A549 (cell line): ENCODE measurements at regions not wholly inside any gene's neighbourhood (a gene's known extent, or its start where the extent isn't known, plus 50 kb on each side); places are given as distances from the start of the nearest gene placed in this dataset.

ENCODE experiments used
- ATAC-seq, 2 experiments: fragments of 200-7000 bp in 1 of 2; fragments of >200 bp in 1 of 2; cut with Nextera tagmentation in 1 of 2; cut with Tn5 transposase in 1 of 2; 3 replicates each; pipeline versions ENCODE4 v1.8.0 to v1.9.1; 2018 to 2020; ENCODE audit warnings: mild to moderate bottlenecking in 1 of 2, moderate library complexity in 1 of 2
- CTCF ChIA-PET: fragments of 300-600 bp; sonication (Branson Sonifier 250); formaldehyde crosslinking; extraction: SDS; loops from one replicate; lab custom pipeline; 2021; ENCODE audit warnings: antibody characterized with exemption, inconsistent platforms; lab: Yijun Ruan, JAX
- POLR2A ChIA-PET: fragments of 350-600 bp; formaldehyde crosslinking; extraction: SDS; loops from one replicate; lab custom pipeline; 2021; ENCODE audit warnings: antibody characterized with exemption, inconsistent platforms; lab: Yijun Ruan, JAX
- DNase-seq, 2 experiments: peaks; one replicate each; pipeline versions ENCODE4 v3.0.0 to v3.0.0-alpha.2; 2011 to 2016; ENCODE audit warnings: low read depth in 1 of 2, low spot score in 1 of 2
- FAIRE-seq: peaks from 2 replicates; lab custom pipeline; 2011; peaks lifted over from hg19 to GRCh38; lab: Jason Lieb, UNC
- H3K27ac ChIP-seq, 2 experiments: fragments of >200 bp; sonication (Bioruptor Twin); formaldehyde crosslinking; 3 replicates each; pipeline ENCODE4 v1.5.1; 2016 to 2017
- H3K4me1 ChIP-seq: fragments of >200 bp; sonication (Bioruptor Twin); formaldehyde crosslinking; 3 replicates; pipeline ENCODE4 v1.6.1; 2016
- H3K4me2 ChIP-seq: fragments of >200 bp; sonication (Bioruptor Twin); formaldehyde crosslinking; 3 replicates; pipeline ENCODE4 v1.6.1; 2016
- H3K4me3 ChIP-seq: fragments of >200 bp; sonication (Bioruptor Twin); formaldehyde crosslinking; 3 replicates; pipeline ENCODE4 v1.5.1; 2016
- H3K9me3 ChIP-seq: fragments of >200 bp; sonication (Bioruptor Twin); formaldehyde crosslinking; 3 replicates; pipeline ENCODE4 v1.6.1; 2016
- BCL3 ChIP-seq: fragments of >200 bp; sonication (Bioruptor Twin); formaldehyde crosslinking; IDR thresholded peaks from 3 replicates; pipeline ENCODE4 v1.6.1; 2016
- CBX2 ChIP-seq: fragments of 200-600 bp; sonication (generic); IDR thresholded peaks from 2 replicates; pipeline ENCODE4 v1.6.1; 2016; ENCODE audit warnings: low read depth, mild to moderate bottlenecking, borderline replicate concordance
- CBX8 ChIP-seq: fragments of 200-600 bp; sonication (generic); IDR thresholded peaks from 2 replicates; pipeline ENCODE4 v1.6.1; 2016
- CEBPB ChIP-seq, 2 experiments: fragments of >200 bp in 1 of 2; sonication (Bioruptor Twin) in 1 of 2; formaldehyde crosslinking in 1 of 2; IDR thresholded peaks; 2 replicates each; pipeline ENCODE4 v1.6.1; 2012 to 2016
- E2F6 ChIP-seq: IDR thresholded peaks from 2 replicates; pipeline ENCODE4 v1.6.1; 2012; ENCODE audit warnings: low read depth, borderline replicate concordance
- FOSB ChIP-seq: fragments of 250-450 bp; sonication (Bioruptor Pico); IDR thresholded peaks from 2 replicates; pipeline ENCODE4 v1.5.0; 2020; ENCODE audit warnings: mild to moderate bottlenecking, moderate library complexity
- HES2 ChIP-seq: fragments of >200 bp; sonication (Bioruptor Twin); formaldehyde crosslinking; IDR thresholded peaks from 2 replicates; pipeline ENCODE4 v1.6.1; 2016
- HOXA7 ChIP-seq: fragments of 250-450 bp; sonication (Bioruptor Pico); IDR thresholded peaks from 2 replicates; pipeline ENCODE4 v1.5.0; 2020; ENCODE audit warnings: mild to moderate bottlenecking, moderate library complexity
- HOXB13 ChIP-seq: fragments of 250-450 bp; sonication (Bioruptor Pico); IDR thresholded peaks from 2 replicates; pipeline ENCODE4 v1.5.0; 2020; ENCODE audit warnings: low read depth, mild to moderate bottlenecking, moderate library complexity
- JUN ChIP-seq, 2 experiments: fragments of >200 bp; sonication (Bioruptor Twin); formaldehyde crosslinking; IDR thresholded peaks; 2 replicates in 1 of 2; 3 replicates in 1 of 2; pipeline ENCODE4 v1.6.1; 2016 to 2017
- JUNB ChIP-seq: fragments of >200 bp; sonication (Bioruptor Twin); formaldehyde crosslinking; IDR thresholded peaks from 2 replicates; pipeline ENCODE4 v1.6.1; 2016
- RCOR1 ChIP-seq: fragments of 150-350 bp; IDR thresholded peaks from 2 replicates; pipeline ENCODE4 v1.6.1; 2014; ENCODE audit warnings: antibody characterized with exemption, low read length, low read depth
- RNF2 ChIP-seq: fragments of 200-600 bp; sonication (generic); IDR thresholded peaks from 2 replicates; pipeline ENCODE4 v1.6.1; 2016; ENCODE audit warnings: low read depth, mild to moderate bottlenecking, antibody characterized with exemption, moderate library complexity, borderline replicate concordance
- SMC3 ChIP-seq: fragments of >200 bp; sonication (Bioruptor Twin); formaldehyde crosslinking; IDR thresholded peaks from 3 replicates; pipeline ENCODE4 v1.6.1; 2018; ENCODE audit warnings: inconsistent platforms
- TFCP2L1 ChIP-seq: fragments of 250-450 bp; sonication (Bioruptor Pico); IDR thresholded peaks from 2 replicates; pipeline ENCODE4 v1.5.0; 2021; ENCODE audit warnings: mild to moderate bottlenecking
- TP53 ChIP-seq: fragments of 250-450 bp; sonication (Bioruptor Pico); IDR thresholded peaks from 2 replicates; pipeline ENCODE4 v1.5.0; 2021; ENCODE audit warnings: mild to moderate bottlenecking, moderate library complexity
- WGBS: methylation state at CpG from one replicate; pipeline ENCODE4 v1.1.6; 2017; ENCODE audit errors: missing lambda C conversion rate; 5-methylcytosine and 5-hydroxymethylcytosine counted together
- TF ChIP-seq, protein P1 (sequence below): fragments of 150-350 bp; IDR thresholded peaks from 2 replicates; pipeline ENCODE4 v1.6.1; 2014; ENCODE audit warnings: low read depth, mild to moderate bottlenecking, low read length
- TF ChIP-seq, protein P2 (sequence below): fragments of 200-600 bp; sonication (generic); IDR thresholded peaks from 2 replicates; pipeline ENCODE4 v1.6.1; 2016; ENCODE audit warnings: antibody characterized with exemption, mild to moderate bottlenecking, moderate library complexity
- TF ChIP-seq, protein P3 (sequence below): IDR thresholded peaks from 2 replicates; pipeline ENCODE4 v1.6.1; 2012

- H3K4me2 ChIP-seq: no peak overlapping the region
- FAIRE-seq (no peak), DNase-seq (no peak), ATAC-seq (no peak)
- H3K27ac ChIP-seq: no peak overlapping the region
- POLR2A ChIA-PET: no interaction called here
- TF ChIP-seq, protein P1, sequence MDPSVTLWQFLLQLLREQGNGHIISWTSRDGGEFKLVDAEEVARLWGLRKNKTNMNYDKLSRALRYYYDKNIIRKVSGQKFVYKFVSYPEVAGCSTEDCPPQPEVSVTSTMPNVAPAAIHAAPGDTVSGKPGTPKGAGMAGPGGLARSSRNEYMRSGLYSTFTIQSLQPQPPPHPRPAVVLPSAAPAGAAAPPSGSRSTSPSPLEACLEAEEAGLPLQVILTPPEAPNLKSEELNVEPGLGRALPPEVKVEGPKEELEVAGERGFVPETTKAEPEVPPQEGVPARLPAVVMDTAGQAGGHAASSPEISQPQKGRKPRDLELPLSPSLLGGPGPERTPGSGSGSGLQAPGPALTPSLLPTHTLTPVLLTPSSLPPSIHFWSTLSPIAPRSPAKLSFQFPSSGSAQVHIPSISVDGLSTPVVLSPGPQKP: no peak
- TF ChIP-seq, protein P2, sequence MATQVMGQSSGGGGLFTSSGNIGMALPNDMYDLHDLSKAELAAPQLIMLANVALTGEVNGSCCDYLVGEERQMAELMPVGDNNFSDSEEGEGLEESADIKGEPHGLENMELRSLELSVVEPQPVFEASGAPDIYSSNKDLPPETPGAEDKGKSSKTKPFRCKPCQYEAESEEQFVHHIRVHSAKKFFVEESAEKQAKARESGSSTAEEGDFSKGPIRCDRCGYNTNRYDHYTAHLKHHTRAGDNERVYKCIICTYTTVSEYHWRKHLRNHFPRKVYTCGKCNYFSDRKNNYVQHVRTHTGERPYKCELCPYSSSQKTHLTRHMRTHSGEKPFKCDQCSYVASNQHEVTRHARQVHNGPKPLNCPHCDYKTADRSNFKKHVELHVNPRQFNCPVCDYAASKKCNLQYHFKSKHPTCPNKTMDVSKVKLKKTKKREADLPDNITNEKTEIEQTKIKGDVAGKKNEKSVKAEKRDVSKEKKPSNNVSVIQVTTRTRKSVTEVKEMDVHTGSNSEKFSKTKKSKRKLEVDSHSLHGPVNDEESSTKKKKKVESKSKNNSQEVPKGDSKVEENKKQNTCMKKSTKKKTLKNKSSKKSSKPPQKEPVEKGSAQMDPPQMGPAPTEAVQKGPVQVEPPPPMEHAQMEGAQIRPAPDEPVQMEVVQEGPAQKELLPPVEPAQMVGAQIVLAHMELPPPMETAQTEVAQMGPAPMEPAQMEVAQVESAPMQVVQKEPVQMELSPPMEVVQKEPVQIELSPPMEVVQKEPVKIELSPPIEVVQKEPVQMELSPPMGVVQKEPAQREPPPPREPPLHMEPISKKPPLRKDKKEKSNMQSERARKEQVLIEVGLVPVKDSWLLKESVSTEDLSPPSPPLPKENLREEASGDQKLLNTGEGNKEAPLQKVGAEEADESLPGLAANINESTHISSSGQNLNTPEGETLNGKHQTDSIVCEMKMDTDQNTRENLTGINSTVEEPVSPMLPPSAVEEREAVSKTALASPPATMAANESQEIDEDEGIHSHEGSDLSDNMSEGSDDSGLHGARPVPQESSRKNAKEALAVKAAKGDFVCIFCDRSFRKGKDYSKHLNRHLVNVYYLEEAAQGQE: no peak
- no peak for TF ChIP-seq BCL3
- TF ChIP-seq TP53 (CRISPR knock-in tag): no peak
- TF ChIP-seq CEBPB (IDR thresholded peaks at IDR 0.05): no peak
- TF ChIP-seq JUNB: no peak
- no peak for TF ChIP-seq HES2
- no peak for TF ChIP-seq CBX2
- TF ChIP-seq, protein P3, sequence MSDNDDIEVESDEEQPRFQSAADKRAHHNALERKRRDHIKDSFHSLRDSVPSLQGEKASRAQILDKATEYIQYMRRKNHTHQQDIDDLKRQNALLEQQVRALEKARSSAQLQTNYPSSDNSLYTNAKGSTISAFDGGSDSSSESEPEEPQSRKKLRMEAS: no peak
- TF ChIP-seq RNF2: no peak
- TF ChIP-seq SMC3: no peak
- no peak for TF ChIP-seq JUN (IDR thresholded peaks at IDR 0.05)
- no peak for TF ChIP-seq HOXA7 (CRISPR knock-in tag)
- no peak for TF ChIP-seq FOSB
- no peak for TF ChIP-seq E2F6
- TF ChIP-seq CBX8: no peak
- no peak for TF ChIP-seq RCOR1
- no peak for TF ChIP-seq TFCP2L1 (CRISPR knock-in tag)
- 67% methylated on average over 6 of the region's 6 CpGs for WGBS
- no peaks in the 10 kb centered on the region for H3K9me3 ChIP-seq
- no peaks in the 10 kb centered on the region for H3K4me1 ChIP-seq
- H3K4me3 ChIP-seq: no peak overlapping the region
- CTCF ChIA-PET: no interaction called here
Measured at GRCh38 chrX:38916801-38917200, 115.5 kb downstream of the MID1IP1 start.

- no peak for TF ChIP-seq HOXB13
- H3K4me1 ChIP-seq: no peaks in the 10 kb centered on the region
- H3K9me3 ChIP-seq: no peaks in the 10 kb centered on the region
- no peak overlapping the region for H3K4me3 ChIP-seq
- DNase-seq: no peak
- 23% methylated on average over 3 of the region's 4 CpGs for WGBS
- CTCF ChIA-PET: no interaction called here
- no peak overlapping the region for H3K4me2 ChIP-seq
- POLR2A ChIA-PET: no interaction called here
- ATAC-seq: no peak
- no peak for FAIRE-seq
- no peak overlapping the region for H3K27ac ChIP-seq
Measured at GRCh38 chrX:38917954-38918353, 116.7 kb downstream of the MID1IP1 start.
